HEK293T (cell line): ENCODE measurements at regions not wholly inside any gene's neighbourhood (a gene's known extent, or its start where the extent isn't known, plus 50 kb on each side); places are given as distances from the start of the nearest gene placed in this dataset.

Experiments
- BHLHE40 ChIP-seq: fragments of 450-650 bp; IDR thresholded peaks from 2 replicates; pipeline ENCODE4 v1.6.1; 2016; ENCODE audit warnings: mild to moderate bottlenecking, moderate library complexity, borderline replicate concordance
- ELF4 ChIP-seq: fragments of 450-650 bp; IDR thresholded peaks from 2 replicates; pipeline ENCODE4 v1.6.1; 2017; ENCODE audit warnings: antibody characterized with exemption
- FOXA1 ChIP-seq: fragments of 450-650 bp; IDR thresholded peaks from 2 replicates; pipeline ENCODE4 v1.6.1; 2016; ENCODE audit warnings: mild to moderate bottlenecking
- FOXM1 ChIP-seq: fragments of 450-650 bp; IDR thresholded peaks from 2 replicates; pipeline ENCODE4 v1.6.1; 2017; ENCODE audit warnings: mild to moderate bottlenecking, borderline replicate concordance
- HDGF ChIP-seq: fragments of 450-650 bp; IDR thresholded peaks from 2 replicates; pipeline ENCODE4 v1.6.1; 2017; ENCODE audit warnings: antibody characterized with exemption, borderline replicate concordance
- LEF1 ChIP-seq: fragments of 450-650 bp; IDR thresholded peaks from 2 replicates; pipeline ENCODE4 v1.6.1; 2017; ENCODE audit warnings: mild to moderate bottlenecking, borderline replicate concordance
- NFRKB ChIP-seq: fragments of 450-650 bp; IDR thresholded peaks from 2 replicates; pipeline ENCODE4 v1.6.1; 2016; ENCODE audit warnings: mild to moderate bottlenecking, moderate library complexity
- PKNOX1 ChIP-seq: fragments of 450-650 bp; IDR thresholded peaks from 2 replicates; pipeline ENCODE4 v1.6.1; 2016
- SP1 ChIP-seq: fragments of 450-650 bp; IDR thresholded peaks from 2 replicates; pipeline ENCODE4 v1.6.1; 2017
- SUZ12 ChIP-seq: fragments of 450-650 bp; IDR thresholded peaks from 2 replicates; pipeline ENCODE4 v1.6.1; 2016; ENCODE audit warnings: mild to moderate bottlenecking
- TARDBP ChIP-seq: fragments of 450-650 bp; IDR thresholded peaks from 2 replicates; pipeline ENCODE4 v1.6.1; 2016

- TF ChIP-seq BHLHE40: no peak
- no peak for TF ChIP-seq SUZ12
- TF ChIP-seq SP1: no peak
- TF ChIP-seq FOXA1: no peak
- no peak for TF ChIP-seq PKNOX1
- no peak for TF ChIP-seq NFRKB
- TF ChIP-seq HDGF: no peak
- no peak for TF ChIP-seq TARDBP
- TF ChIP-seq ELF4: no peak
- TF ChIP-seq LEF1: no peak
- no peak for TF ChIP-seq FOXM1
Measured at GRCh38 chr18:64615021-64615420, 466.1 kb upstream of the LINC00305 start.
